GM10248 (cell line): ENCODE measurements at regions not wholly inside any gene's neighbourhood (a gene's known extent, or its start where the extent isn't known, plus 50 kb on each side); places are given as distances from the start of the nearest gene placed in this dataset.
"Not testable (repeated sequence)": the region's sequence is repeated elsewhere in the genome, so short reads cannot be mapped to it uniquely, and the experiment has no call there.

Experiments used
- CTCF ChIA-PET: fragments of 300-600 bp; sonication (Branson Sonifier 250); formaldehyde crosslinking; extraction: SDS; loops from one replicate; lab custom pipeline; 2021; ENCODE audit warnings: antibody characterized with exemption; lab: Yijun Ruan, JAX
- POLR2A ChIA-PET: fragments of 350-650 bp; sonication (Branson Sonifier 250); formaldehyde crosslinking; extraction: SDS; loops from one replicate; lab custom pipeline; 2020; ENCODE audit warnings: antibody characterized with exemption; lab: Yijun Ruan, JAX
- DNase-seq: peaks from one replicate; pipeline ENCODE4 v3.0.0; 2012; ENCODE audit errors: extremely low spot score
- TF ChIP-seq, protein P1 (sequence below): IDR thresholded peaks from 2 replicates; pipeline ENCODE4 v1.5.1; 2012; ENCODE audit warnings: mild to moderate bottlenecking, low read depth; ENCODE audit errors: extremely low read depth, missing control alignments, control extremely low read depth

DNA sequence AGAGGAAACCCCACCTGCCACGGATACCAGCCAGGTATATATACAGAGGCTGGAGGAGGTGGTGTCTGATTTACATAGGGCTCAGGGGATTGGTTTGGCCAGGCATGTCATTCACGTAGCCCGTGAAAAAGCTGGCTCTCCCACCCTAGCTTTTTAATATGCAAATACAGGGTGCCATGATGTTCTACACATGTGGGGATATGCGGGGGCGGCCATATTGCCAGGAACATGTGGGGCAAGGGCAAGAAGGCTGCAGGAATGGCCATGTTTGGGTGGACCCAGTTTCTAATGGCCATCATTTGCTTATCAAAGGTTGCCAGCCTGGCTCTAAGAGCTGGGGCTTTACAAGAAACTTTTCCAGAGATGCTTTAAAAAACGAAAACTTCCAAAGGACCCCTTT is 131.5 kb upstream of the KIF5B start:
- no peak for DNase-seq
- ChIA-PET POLR2A (no interaction called here), CTCF (no interaction called here)
- TF ChIP-seq, protein P1, sequence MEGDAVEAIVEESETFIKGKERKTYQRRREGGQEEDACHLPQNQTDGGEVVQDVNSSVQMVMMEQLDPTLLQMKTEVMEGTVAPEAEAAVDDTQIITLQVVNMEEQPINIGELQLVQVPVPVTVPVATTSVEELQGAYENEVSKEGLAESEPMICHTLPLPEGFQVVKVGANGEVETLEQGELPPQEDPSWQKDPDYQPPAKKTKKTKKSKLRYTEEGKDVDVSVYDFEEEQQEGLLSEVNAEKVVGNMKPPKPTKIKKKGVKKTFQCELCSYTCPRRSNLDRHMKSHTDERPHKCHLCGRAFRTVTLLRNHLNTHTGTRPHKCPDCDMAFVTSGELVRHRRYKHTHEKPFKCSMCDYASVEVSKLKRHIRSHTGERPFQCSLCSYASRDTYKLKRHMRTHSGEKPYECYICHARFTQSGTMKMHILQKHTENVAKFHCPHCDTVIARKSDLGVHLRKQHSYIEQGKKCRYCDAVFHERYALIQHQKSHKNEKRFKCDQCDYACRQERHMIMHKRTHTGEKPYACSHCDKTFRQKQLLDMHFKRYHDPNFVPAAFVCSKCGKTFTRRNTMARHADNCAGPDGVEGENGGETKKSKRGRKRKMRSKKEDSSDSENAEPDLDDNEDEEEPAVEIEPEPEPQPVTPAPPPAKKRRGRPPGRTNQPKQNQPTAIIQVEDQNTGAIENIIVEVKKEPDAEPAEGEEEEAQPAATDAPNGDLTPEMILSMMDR, result no peak

DNA sequence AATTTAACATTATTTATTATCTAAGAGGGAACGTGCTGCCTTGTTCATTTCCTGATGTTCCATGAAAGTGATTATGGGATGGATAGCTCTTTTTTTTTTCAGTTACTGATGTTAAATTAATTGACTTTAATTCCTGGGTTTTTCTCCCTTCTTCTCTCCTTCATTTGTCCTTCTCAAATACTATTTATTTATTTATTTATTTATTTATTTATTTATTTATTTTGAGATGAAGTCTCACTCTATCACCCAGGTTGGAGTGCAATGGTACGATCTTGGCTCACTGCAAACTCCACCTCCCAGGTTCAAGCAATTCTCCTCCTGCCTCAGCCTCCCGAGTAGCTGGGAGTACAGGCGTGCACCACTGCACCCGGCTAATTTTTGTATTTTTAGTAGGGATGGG is 127.4 kb upstream of the KIF5B start:
- POLR2A ChIA-PET, DNase-seq: not testable (repeated sequence)
- CTCF ChIA-PET, result interaction anchor here (1.0 to 1.4 kb wide), 2 partner anchors 17 to 21 kb away, joined by 3 read pairs; no protein-coding TSS in a partner anchor

DNA sequence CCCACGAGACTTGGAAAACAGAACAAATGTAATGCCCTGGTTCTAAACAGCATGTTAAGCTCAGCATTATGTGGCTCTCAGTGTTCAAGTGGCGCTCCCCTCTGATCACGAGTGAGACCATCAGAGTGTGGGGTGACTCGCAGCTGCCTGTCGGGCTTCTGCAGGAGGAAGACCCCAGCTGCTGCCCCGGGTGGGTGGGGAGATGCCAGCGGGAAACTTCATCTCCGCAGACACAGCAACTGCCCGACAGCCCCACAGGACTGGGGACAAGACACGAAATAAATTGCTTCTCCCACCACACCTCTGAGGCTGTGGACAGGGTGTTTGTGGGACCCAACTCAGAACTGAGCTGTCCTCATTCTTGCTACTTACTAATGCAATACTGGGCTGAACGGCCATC is 126.3 kb upstream of the KIF5B start:
- DNase-seq, result no peak
- POLR2A ChIA-PET, result no interaction called here
- TF ChIP-seq, protein P1, result no peak
- CTCF ChIA-PET, result interaction anchor here (1.4 to 1.6 kb wide), 2 partner anchors 11 to 18 kb away, joined by 3 to 5 read pairs; no protein-coding TSS in a partner anchor

DNA sequence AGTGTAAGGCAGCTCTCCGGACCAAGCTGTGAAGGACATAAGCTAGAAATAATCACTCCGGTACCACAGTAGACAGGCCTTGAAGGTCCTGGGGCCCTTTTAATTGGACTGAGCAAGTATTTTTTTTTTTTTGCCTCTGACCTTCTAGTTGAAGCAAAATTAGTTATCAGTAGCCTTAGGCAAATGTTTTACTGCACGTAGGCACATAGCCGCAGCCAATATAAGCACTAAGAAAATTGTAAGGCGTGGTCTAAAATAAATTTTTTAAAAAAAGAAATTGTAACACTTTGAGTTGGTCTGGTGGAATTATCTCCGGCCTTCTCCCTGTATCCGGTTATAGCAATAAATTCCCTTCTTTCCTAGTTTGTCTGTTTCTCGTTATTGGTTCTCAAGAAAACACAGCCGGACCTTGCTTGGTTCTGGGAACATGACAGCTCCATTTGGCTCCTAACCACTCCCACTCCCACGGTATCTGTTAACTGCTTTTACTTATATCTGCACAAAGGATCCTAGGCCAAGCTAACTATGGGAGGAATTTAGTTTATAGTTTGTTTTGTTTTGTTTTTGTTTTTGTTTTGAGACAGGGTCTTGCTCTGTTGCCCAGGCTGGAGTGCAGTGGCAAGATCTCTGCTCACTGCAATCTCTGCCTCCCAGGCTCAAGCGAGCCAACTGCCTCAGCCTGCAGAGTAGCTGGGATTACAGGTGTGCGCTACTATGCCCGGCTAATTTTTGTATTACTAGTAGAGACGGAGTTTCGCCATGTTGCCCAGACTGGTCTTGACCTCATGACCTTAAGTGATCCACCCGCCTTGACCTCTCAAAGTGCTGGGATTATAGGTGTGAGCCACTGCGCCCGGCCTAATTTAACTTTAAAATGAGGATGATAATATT is 124.4 kb upstream of the KIF5B start:
- POLR2A ChIA-PET, result no interaction called here
- no peak for DNase-seq
- TF ChIP-seq, protein P1, result no peak
- CTCF ChIA-PET, result interaction anchor here (1.8 kb wide), 1 partner anchor 19 kb away, joined by 4 read pairs; no protein-coding TSS in a partner anchor

DNA sequence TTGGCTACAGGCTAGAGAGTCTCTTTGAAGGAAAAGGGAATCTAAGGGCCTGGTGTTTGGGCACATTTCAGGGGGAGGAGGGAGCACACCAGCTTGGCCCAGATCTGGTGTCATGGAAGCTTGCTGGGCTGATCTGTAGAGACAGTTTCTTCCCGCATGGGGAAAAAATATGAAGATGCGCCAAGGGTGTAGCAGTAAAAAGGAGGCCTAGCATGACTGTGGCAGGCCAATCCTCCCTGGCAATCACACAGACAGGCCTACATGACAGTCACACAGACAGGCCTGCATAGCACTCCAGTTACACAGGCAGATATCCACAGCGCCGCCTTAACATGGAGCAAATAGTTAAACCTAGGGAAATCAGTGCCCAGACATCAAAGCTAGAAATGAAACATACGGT is 123.6 kb upstream of the KIF5B start:
- TF ChIP-seq, protein P1, result no peak
- CTCF ChIA-PET, result interaction anchor here (1.8 kb wide), 1 partner anchor 18 kb away, joined by 4 read pairs; no protein-coding TSS in a partner anchor
- DNase-seq, result no peak
- POLR2A ChIA-PET, result no interaction called here

DNA sequence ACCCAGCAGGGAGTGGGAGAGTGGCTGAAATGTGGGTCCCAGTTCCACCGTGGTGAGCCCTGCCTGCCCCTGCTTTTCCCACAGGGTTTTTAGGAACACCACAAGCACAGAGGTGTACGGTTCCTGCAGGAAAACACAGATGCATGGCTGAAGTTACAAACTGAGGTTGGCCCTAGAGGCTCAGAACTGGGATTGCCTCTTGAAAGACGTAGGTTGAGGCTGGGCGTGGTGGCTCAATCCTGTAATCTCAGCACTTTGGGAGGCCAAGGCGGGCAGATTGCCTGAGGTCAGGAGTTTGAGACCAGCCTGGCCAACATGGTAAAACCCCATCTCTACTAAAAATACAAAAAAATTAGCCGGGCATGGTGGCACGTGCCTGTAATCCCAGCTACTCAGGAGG is 121.4 kb upstream of the KIF5B start:
- POLR2A ChIA-PET, DNase-seq: not testable (repeated sequence)
- CTCF ChIA-PET, result interaction anchor here (1.7 kb wide), 1 partner anchor 13 kb away, joined by 5 read pairs; no protein-coding TSS in a partner anchor

DNA sequence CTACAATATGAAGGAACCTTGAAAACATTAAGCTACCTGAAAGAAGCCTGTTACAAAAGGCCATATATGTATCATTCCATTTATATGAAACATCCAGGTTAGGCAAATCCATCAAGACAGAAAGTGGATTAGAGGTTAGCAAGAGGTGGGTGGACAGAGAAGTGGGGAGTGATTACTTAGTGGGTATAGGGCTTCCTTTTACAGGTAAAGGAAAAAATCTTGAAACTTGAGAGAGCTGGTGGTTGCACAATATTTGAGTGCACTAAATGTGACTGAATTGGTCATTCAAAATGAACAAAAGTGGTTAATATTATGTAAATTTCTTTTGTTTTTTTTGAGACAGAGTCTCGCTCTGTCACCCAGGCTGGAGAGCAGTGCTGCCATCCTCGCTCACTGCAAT is 119.4 kb upstream of the KIF5B start:
- CTCF ChIA-PET, result interaction anchor here (0.8 to 1.4 kb wide), 3 partner anchors 9 to 25 kb away, joined by 3 to 5 read pairs (median 3); no protein-coding TSS in a partner anchor
- POLR2A ChIA-PET, result no interaction called here
- DNase-seq, result no peak
- TF ChIP-seq, protein P1, result no peak
